ENCODE measurements at regions not wholly inside any gene's neighbourhood (a gene's known extent, or its start where the extent isn't known, plus 50 kb on each side); places are given as distances from the start of the nearest gene placed in this dataset.

DNA sequence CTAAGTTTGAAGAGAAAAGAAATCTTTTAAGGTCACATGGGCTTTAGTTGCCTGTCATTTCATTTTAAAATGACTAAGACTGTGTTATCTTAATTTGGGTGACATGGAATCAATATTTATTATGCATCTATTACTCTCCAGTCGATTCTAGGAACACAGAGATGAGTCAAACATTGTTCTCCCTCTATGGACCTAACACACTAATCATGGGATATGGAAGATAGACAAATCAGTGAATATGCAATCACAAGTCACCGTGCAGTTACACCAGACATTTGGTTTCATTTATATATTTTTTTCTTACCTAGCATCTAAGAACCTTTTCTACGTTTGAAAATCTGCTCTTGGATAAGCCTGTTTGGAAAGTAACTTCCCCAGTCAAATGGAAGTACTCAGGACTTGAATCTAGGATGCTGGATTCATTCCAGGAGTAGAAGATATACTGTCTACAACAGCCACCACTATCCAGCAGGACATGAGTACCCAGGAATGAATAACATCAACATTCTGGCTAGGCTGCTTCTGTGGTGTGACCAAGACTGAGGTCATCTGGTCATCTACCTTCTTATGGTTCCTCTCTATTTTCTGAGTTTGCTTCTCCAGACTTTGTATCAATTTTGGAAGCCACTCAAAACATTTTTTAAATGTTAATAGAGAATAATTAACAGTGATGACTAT lies 902.9 kb upstream of the LRRN3 start:
- TF ChIP-seq, protein P1, sequence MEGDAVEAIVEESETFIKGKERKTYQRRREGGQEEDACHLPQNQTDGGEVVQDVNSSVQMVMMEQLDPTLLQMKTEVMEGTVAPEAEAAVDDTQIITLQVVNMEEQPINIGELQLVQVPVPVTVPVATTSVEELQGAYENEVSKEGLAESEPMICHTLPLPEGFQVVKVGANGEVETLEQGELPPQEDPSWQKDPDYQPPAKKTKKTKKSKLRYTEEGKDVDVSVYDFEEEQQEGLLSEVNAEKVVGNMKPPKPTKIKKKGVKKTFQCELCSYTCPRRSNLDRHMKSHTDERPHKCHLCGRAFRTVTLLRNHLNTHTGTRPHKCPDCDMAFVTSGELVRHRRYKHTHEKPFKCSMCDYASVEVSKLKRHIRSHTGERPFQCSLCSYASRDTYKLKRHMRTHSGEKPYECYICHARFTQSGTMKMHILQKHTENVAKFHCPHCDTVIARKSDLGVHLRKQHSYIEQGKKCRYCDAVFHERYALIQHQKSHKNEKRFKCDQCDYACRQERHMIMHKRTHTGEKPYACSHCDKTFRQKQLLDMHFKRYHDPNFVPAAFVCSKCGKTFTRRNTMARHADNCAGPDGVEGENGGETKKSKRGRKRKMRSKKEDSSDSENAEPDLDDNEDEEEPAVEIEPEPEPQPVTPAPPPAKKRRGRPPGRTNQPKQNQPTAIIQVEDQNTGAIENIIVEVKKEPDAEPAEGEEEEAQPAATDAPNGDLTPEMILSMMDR (IDR thresholded peaks at IDR 0.05; ENCODE audit: low read length): no peak
- TF ChIP-seq EZH2 (optimal IDR thresholded peaks at IDR 0.05; ENCODE audit: low read depth, low read length) (no peak), EZH2phosphoT487 (IDR thresholded peaks at IDR 0.05; ENCODE audit: low read length) (no peak)

Measured in MM.1S (cell line).